Inflammatory macrophage treated with lipopolysaccharide for 1 hour (primary cell): ENCODE measurements at regions not wholly inside any gene's neighbourhood (a gene's known extent, or its start where the extent isn't known, plus 50 kb on each side); places are given as distances from the start of the nearest gene placed in this dataset.

Experiments used
- DNase-seq, 2 donors: peaks; one replicate each; pipeline ENCODE4 v3.0.0-alpha.2; 2020 to 2022

DNA sequence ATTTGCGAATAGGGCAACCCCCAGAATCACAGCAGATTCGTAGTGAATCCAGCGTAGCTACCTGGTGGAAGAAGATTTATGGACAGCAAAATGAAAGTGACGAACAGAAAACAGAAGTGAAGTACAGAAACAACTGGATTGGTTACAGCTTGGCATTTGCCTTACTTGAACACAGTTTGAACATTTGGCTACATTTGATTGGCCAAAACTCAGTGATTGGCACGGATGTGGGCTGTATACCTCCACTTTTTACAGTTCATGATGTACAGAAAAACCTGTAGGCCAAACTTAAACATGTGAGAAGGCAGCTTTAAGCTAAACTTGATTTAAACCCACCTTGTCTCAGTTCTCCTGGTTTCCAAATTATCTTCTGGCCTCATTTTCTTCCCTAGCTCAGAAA, 49.9 kb upstream of the AMN1 start:
- no peak for DNase-seq
